ENCODE measurements at regions not wholly inside any gene's neighbourhood (a gene's known extent, or its start where the extent isn't known, plus 50 kb on each side); places are given as distances from the start of the nearest gene placed in this dataset.
A peak's percentile ranks its signal among the peaks of the same experiment; 100 is the strongest.

- Mint-ChIP-seq H3K4me3 (no peak overlapping the region), H3K36me3 (ENCODE audit: low read depth) (no peaks in the 10 kb centered on the region), H3K27ac (no peak overlapping the region), H3K27me3 (peaks cover 25% of the 10 kb centered on the region), H3K4me1 (no peaks in the 10 kb centered on the region), H3K9me3 (no peaks in the 10 kb centered on the region)
- ATAC-seq (replicated peaks), result no peak
Observed at GRCh38 chr15:72972362-72972761, 79.9 kb upstream of the NEO1 start.

DNA sequence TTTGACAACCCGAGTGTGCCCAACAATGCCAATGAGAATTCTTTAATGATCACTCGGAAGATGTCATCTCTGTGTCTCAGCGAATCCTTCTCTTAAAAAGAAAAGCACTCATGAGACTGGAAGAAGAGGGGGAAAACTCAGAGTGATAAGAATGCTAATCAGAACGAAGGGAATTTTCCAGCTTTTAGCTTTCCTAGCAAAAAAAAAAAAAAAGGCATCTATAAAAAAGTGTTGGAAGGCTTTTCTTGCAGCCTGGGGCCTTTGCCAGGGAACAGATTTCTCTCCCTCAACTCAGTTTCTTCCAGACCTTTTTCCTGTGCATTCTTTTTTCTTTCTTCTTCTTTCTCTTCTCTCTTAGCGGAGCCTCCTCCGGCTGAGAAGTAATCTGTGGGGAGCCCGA is 80.5 kb upstream of the NEO1 start:
- Mint-ChIP-seq H3K36me3 (ENCODE audit: low read depth) (no peaks in the 10 kb centered on the region), H3K9me3 (no peaks in the 10 kb centered on the region), H3K4me3 (no peak overlapping the region), H3K27me3 (peaks cover 25% of the 10 kb centered on the region), H3K4me1 (no peaks in the 10 kb centered on the region), H3K27ac (no peak overlapping the region)
- ATAC-seq (replicated peaks), result no peak

DNA sequence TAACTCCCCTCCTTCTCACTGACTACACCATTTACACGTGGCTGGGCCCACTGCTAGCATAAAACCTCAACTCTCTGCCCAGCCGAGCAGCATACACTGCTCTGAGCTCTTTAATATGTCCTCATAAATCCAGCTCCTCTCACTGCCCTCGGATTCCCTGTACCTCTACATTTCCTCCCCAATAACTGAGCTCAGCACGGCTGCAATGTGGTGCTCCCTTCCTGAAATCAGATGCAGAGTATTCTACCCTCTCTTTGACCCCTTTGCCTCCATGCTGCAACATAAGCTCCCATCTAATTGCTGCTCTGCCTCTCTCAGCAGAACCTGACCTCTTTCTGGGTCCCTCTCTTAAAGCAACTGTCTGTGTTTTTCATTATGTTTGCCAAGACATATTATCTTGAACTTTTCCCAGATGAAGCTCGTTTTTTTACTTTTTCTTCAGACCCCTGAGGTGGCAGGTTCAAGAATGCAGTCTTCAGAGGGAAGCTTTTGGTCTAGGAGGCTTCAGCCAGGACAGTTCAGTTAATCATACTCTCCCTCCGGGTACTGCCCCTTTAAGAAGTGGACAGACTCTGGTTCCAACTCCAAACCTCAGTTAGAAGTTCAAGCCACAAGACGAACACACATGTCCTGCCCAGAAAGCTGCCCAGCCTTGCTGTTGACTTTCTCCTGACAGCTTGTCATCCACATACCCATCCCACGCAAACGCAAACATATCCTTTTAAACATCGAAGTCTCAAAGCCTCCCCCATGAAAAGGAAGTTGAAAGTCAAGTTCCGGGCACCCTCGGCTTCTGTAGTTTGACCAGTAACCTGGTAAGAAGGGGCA is 81.1 kb upstream of the NEO1 start:
- no peaks in the 10 kb centered on the region for H3K9me3 Mint-ChIP-seq
- no peaks in the 10 kb centered on the region for H3K36me3 Mint-ChIP-seq (ENCODE audit: low read depth)
- H3K4me1 Mint-ChIP-seq, result no peaks in the 10 kb centered on the region
- no peak overlapping the region for H3K4me3 Mint-ChIP-seq
- H3K27ac Mint-ChIP-seq, result no peak overlapping the region
- peaks cover 22% of the 10 kb centered on the region for H3K27me3 Mint-ChIP-seq
- no peak for ATAC-seq (replicated peaks)

- Mint-ChIP-seq H3K36me3 (ENCODE audit: low read depth) (no peaks in the 10 kb centered on the region), H3K27me3 (peaks cover 13% of the 10 kb centered on the region), H3K4me1 (peaks cover 4% of the 10 kb centered on the region), H3K9me3 (peaks cover 5% of the 10 kb centered on the region), H3K27ac (no peak overlapping the region), H3K4me3 (no peak overlapping the region)
- ATAC-seq (replicated peaks), result no peak
Observed at GRCh38 chr15:72968531-72968922, 83.7 kb upstream of the NEO1 start.

DNA sequence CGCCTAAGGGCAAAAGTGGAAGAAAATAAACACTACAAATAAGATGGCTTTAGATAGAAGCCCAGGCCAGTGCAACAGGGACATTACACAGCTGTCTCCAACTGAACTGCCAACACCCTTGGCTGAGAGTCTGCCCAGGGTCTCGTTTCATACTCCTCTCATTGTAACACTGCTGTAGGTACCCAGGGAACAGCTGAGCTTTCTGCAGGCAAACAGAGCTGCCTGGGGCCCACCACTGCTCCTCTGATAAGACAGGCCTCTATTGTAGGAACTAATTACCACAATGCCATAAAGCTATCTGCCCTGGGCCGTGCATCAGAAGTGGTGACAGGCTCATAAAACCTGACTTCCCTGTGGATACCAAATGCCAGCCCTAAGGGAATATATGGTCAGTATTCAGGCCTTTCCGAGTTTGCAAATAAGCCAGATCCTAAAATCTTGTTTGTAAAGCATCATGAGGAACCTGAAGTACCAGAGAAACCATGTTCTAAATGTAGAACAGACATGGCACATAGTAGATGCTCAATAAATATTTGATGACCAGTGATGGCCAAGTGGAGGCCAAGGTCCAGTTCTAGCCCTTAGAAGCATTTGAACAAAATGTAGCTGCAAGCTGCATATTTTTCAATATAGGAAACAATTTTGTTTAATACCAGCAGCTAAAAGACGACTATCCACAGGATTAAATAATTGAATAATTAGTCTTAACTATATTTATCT is 84.3 kb upstream of the NEO1 start:
- no peak for ATAC-seq (replicated peaks)
- Mint-ChIP-seq H3K27ac (no peak overlapping the region), H3K4me3 (no peak overlapping the region), H3K36me3 (ENCODE audit: low read depth) (no peaks in the 10 kb centered on the region), H3K4me1 (peaks cover 4% of the 10 kb centered on the region), H3K9me3 (peaks cover 6% of the 10 kb centered on the region), H3K27me3 (peaks cover 11% of the 10 kb centered on the region)

GRCh38 chr15:72967397-72967796 is 84.9 kb upstream of the NEO1 start:
- Mint-ChIP-seq H3K4me1 (peaks cover 4% of the 10 kb centered on the region), H3K36me3 (ENCODE audit: low read depth) (no peaks in the 10 kb centered on the region), H3K9me3 (peaks cover 6% of the 10 kb centered on the region), H3K27me3 (peaks cover 10% of the 10 kb centered on the region), H3K4me3 (no peak overlapping the region), H3K27ac (no peak overlapping the region)
- no peak for ATAC-seq (replicated peaks)

- Mint-ChIP-seq H3K27me3 (peaks cover 6% of the 10 kb centered on the region), H3K9me3 (peaks cover 6% of the 10 kb centered on the region)
Observed at GRCh38 chr15:72966641-72967040, 85.6 kb upstream of the NEO1 start.

GRCh38 chr15:72965671-72966070 is 86.6 kb upstream of the NEO1 start:
- H3K27me3 Mint-ChIP-seq, result peaks cover 3% of the 10 kb centered on the region
- peaks cover 9% of the 10 kb centered on the region for H3K4me1 Mint-ChIP-seq
- no peaks in the 10 kb centered on the region for H3K36me3 Mint-ChIP-seq (ENCODE audit: low read depth)
- no peak overlapping the region for H3K27ac Mint-ChIP-seq
- H3K4me3 Mint-ChIP-seq, result no peak overlapping the region
- H3K9me3 Mint-ChIP-seq, result peaks cover 6% of the 10 kb centered on the region
- no peak for ATAC-seq (replicated peaks)

More at GRCh38 chr15:72966641-72967040, 85.6 kb upstream of the NEO1 start:
- Mint-ChIP-seq H3K4me3 (no peak overlapping the region), H3K27ac (no peak overlapping the region), H3K36me3 (ENCODE audit: low read depth) (no peaks in the 10 kb centered on the region), H3K4me1 (peaks cover 9% of the 10 kb centered on the region)
- ATAC-seq (replicated peaks), result no peak

GRCh38 chr15:72964542-72964941 is 87.7 kb upstream of the NEO1 start:
- Mint-ChIP-seq H3K4me1 (peaks cover 9% of the 10 kb centered on the region), H3K4me3 (peak overlapping the region; percentile 1)

GRCh38 chr15:72964135-72964534 is 88.1 kb upstream of the NEO1 start:
- ATAC-seq (replicated peaks), result no peak
- no peaks in the 10 kb centered on the region for H3K27me3 Mint-ChIP-seq

More at GRCh38 chr15:72964542-72964941, 87.7 kb upstream of the NEO1 start:
- Mint-ChIP-seq H3K27ac (no peak overlapping the region), H3K9me3 (peaks cover 6% of the 10 kb centered on the region), H3K27me3 (no peaks in the 10 kb centered on the region), H3K36me3 (ENCODE audit: low read depth) (no peaks in the 10 kb centered on the region)
- peak; percentile 35 for ATAC-seq (replicated peaks)

GRCh38 chr15:72962054-72962702 is 90.1 kb upstream of the NEO1 start:
- ATAC-seq (replicated peaks), result no peak
- Mint-ChIP-seq H3K4me1 (peaks cover 9% of the 10 kb centered on the region), H3K27ac (no peak overlapping the region), H3K9me3 (peaks cover 6% of the 10 kb centered on the region), H3K4me3 (no peak overlapping the region), H3K27me3 (no peaks in the 10 kb centered on the region), H3K36me3 (ENCODE audit: low read depth) (no peaks in the 10 kb centered on the region)

More at GRCh38 chr15:72964135-72964534, 88.1 kb upstream of the NEO1 start:
- H3K36me3 Mint-ChIP-seq (ENCODE audit: low read depth), result no peaks in the 10 kb centered on the region
- no peak overlapping the region for H3K27ac Mint-ChIP-seq
- peak overlapping the region; percentile 1 for H3K4me3 Mint-ChIP-seq
- peaks cover 9% of the 10 kb centered on the region for H3K4me1 Mint-ChIP-seq
- H3K9me3 Mint-ChIP-seq, result peaks cover 6% of the 10 kb centered on the region

DNA sequence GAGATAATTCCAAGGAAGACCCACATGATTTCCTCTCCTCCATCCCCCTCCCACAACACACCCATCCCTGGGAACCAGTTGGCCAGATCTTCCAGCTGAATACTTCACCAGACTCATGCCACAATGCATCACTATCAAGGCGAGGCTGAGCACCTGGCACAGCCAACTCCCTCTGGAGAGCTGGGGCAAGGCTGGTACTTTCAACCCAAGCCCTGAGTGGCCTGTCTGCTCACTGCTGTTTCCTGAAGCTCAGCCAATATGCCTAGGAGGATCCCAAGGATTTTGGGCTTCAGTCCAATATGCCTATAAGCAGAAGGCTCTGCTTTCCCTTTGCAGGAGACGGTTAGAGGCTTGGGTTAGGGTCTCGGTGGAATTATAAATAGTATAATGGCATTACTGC is 90.9 kb upstream of the NEO1 start:
- peaks cover 6% of the 10 kb centered on the region for H3K9me3 Mint-ChIP-seq
- H3K4me3 Mint-ChIP-seq, result no peak overlapping the region
- no peaks in the 10 kb centered on the region for H3K36me3 Mint-ChIP-seq (ENCODE audit: low read depth)
- ATAC-seq (replicated peaks), result no peak
- no peak overlapping the region for H3K27ac Mint-ChIP-seq
- no peaks in the 10 kb centered on the region for H3K27me3 Mint-ChIP-seq
- peaks cover 9% of the 10 kb centered on the region for H3K4me1 Mint-ChIP-seq

DNA sequence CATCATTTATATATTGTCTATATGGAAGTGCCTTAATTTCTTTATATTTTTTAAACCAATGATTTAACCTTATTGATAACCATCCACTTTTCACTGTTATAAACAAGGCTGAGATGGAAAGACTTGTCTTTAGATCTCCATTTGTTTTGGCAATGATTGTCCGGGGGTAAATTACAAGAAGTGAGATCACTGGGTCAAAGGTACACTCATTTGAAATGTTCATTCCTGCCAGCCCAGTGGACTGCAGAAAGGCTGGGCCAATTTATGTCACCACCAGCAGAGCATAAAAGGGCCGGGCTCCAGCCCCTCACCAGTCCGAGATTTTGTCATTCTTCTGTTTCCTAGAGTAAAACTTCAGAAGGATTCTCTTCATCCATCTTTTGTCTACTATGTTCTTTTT is 93.6 kb upstream of the NEO1 start:
- H3K27me3 Mint-ChIP-seq, result no peaks in the 10 kb centered on the region
- H3K4me3 Mint-ChIP-seq, result no peak overlapping the region
- no peak for ATAC-seq (replicated peaks)
- H3K4me1 Mint-ChIP-seq, result peaks cover 6% of the 10 kb centered on the region
- H3K36me3 Mint-ChIP-seq (ENCODE audit: low read depth), result no peaks in the 10 kb centered on the region
- H3K27ac Mint-ChIP-seq, result no peak overlapping the region
- peaks cover 2% of the 10 kb centered on the region for H3K9me3 Mint-ChIP-seq

GRCh38 chr15:72953306-72953705 is 99.0 kb upstream of the NEO1 start:
- ATAC-seq (replicated peaks), result no peak
- H3K9me3 Mint-ChIP-seq, result peaks cover 3% of the 10 kb centered on the region
- H3K4me1 Mint-ChIP-seq, result no peaks in the 10 kb centered on the region
- H3K27ac Mint-ChIP-seq, result no peak overlapping the region
- H3K27me3 Mint-ChIP-seq, result no peaks in the 10 kb centered on the region
- no peak overlapping the region for H3K4me3 Mint-ChIP-seq
- no peaks in the 10 kb centered on the region for H3K36me3 Mint-ChIP-seq (ENCODE audit: low read depth)

- Mint-ChIP-seq H3K9me3 (peaks cover 3% of the 10 kb centered on the region), H3K27ac (no peak overlapping the region), H3K4me1 (no peaks in the 10 kb centered on the region), H3K4me3 (no peak overlapping the region), H3K36me3 (ENCODE audit: low read depth) (no peaks in the 10 kb centered on the region), H3K27me3 (no peaks in the 10 kb centered on the region)
- ATAC-seq (replicated peaks), result no peak
Observed at GRCh38 chr15:72952151-72952550, 100.1 kb upstream of the NEO1 start.
